ENCODE measurements at regions not wholly inside any gene's neighbourhood (a gene's known extent, or its start where the extent isn't known, plus 50 kb on each side); places are given as distances from the start of the nearest gene placed in this dataset.

GRCh38 chr20:5400164-5400762 is 83.5 kb upstream of the PROKR2 start:
- 55 to 56% methylated on average over 1 of the region's 1 CpG for WGBS, 2 donors (ENCODE audit: low coverage in 1 of 2)
- DNase-seq, result no peak
- no peaks in the 10 kb centered on the region for H3K36me3 ChIP-seq
- no peaks in the 10 kb centered on the region for H3K4me1 ChIP-seq
- no peak overlapping the region for H3K4me3 ChIP-seq
- TF ChIP-seq POLR2A (IDR thresholded peaks at IDR 0.05) (no peak), CTCF (IDR thresholded peaks at IDR 0.05) (no peak), POLR2AphosphoS5 (IDR thresholded peaks at IDR 0.05) (no peak), EP300 (IDR thresholded peaks at IDR 0.05; ENCODE audit: low read depth) (no peak)
- no peaks in the 10 kb centered on the region for H3K27me3 ChIP-seq
- intact Hi-C loops (cut with DNase I; ENCODE audit: low total_unique reads), result no loop called here
- in situ Hi-C loops (cut with MboI; ENCODE audit: low pct_ligation_motif_present in 1 of 4, low pct_unique_long_range_greater_than_20kb in 1 of 4, low sequenced_read_pairs in 3 of 4), result no loop called here
- no peaks in the 10 kb centered on the region for H3K9me3 ChIP-seq
- no peak overlapping the region for H3K27ac ChIP-seq

GRCh38 chr20:5397393-5397792 is 80.6 kb upstream of the PROKR2 start:
- no peaks in the 10 kb centered on the region for H3K4me1 ChIP-seq
- H3K9me3 ChIP-seq, result no peaks in the 10 kb centered on the region
- H3K27me3 ChIP-seq, result no peaks in the 10 kb centered on the region
- H3K36me3 ChIP-seq, result no peaks in the 10 kb centered on the region
- TF ChIP-seq POLR2A (IDR thresholded peaks at IDR 0.05), result no peak
- TF ChIP-seq CTCF (IDR thresholded peaks at IDR 0.05), result no peak
- no peak for TF ChIP-seq POLR2AphosphoS5 (IDR thresholded peaks at IDR 0.05)
- TF ChIP-seq EP300 (IDR thresholded peaks at IDR 0.05; ENCODE audit: low read depth), result no peak
- no peak overlapping the region for H3K27ac ChIP-seq
- intact Hi-C loops (cut with DNase I; ENCODE audit: low total_unique reads) (no loop called here), in situ Hi-C loops (cut with MboI; ENCODE audit: low pct_ligation_motif_present in 1 of 4, low pct_unique_long_range_greater_than_20kb in 1 of 4, low sequenced_read_pairs in 3 of 4) (no loop called here)
- 70 to 72% methylated on average over 2 of the region's 2 CpGs for WGBS, 2 donors (ENCODE audit: low coverage in 1 of 2)
- no peak for DNase-seq
- no peak overlapping the region for H3K4me3 ChIP-seq

GRCh38 chr20:5395932-5396727 is 79.4 kb upstream of the PROKR2 start:
- TF ChIP-seq POLR2AphosphoS5 (IDR thresholded peaks at IDR 0.05) (no peak), CTCF (IDR thresholded peaks at IDR 0.05) (no peak), POLR2A (IDR thresholded peaks at IDR 0.05) (no peak), EP300 (IDR thresholded peaks at IDR 0.05; ENCODE audit: low read depth) (no peak)
- intact Hi-C loops (cut with DNase I; ENCODE audit: low total_unique reads), result no loop called here
- WGBS, 2 donors (ENCODE audit: low coverage in 1 of 2), result 63 to 79% methylated on average over 6 to 9 of the region's 9 CpGs

GRCh38 chr20:5393218-5393870 is 76.6 kb upstream of the PROKR2 start:
- H3K4me1 ChIP-seq, result no peaks in the 10 kb centered on the region
- no peak overlapping the region for H3K27ac ChIP-seq
- TF ChIP-seq CTCF (IDR thresholded peaks at IDR 0.05) (no peak), EP300 (IDR thresholded peaks at IDR 0.05; ENCODE audit: low read depth) (no peak), POLR2A (IDR thresholded peaks at IDR 0.05) (no peak), POLR2AphosphoS5 (IDR thresholded peaks at IDR 0.05) (no peak)
- in situ Hi-C loops (cut with MboI; ENCODE audit: low pct_ligation_motif_present in 1 of 4, low pct_unique_long_range_greater_than_20kb in 1 of 4, low sequenced_read_pairs in 3 of 4), result no loop called here
- 27 to 37% methylated on average over 2 to 3 of the region's 3 CpGs for WGBS, 2 donors (ENCODE audit: low coverage in 1 of 2)
- intact Hi-C loops (cut with DNase I; ENCODE audit: low total_unique reads), result no loop called here
- no peak overlapping the region for H3K4me3 ChIP-seq
- DNase-seq, result no peak
- no peaks in the 10 kb centered on the region for H3K27me3 ChIP-seq
- H3K9me3 ChIP-seq, result no peaks in the 10 kb centered on the region
- no peaks in the 10 kb centered on the region for H3K36me3 ChIP-seq

More at GRCh38 chr20:5395932-5396727, 79.4 kb upstream of the PROKR2 start:
- DNase-seq, result no peak
- Histone ChIP-seq H3K27ac (no peak overlapping the region), H3K4me1 (no peaks in the 10 kb centered on the region), H3K36me3 (no peaks in the 10 kb centered on the region), H3K27me3 (no peaks in the 10 kb centered on the region), H3K4me3 (no peak overlapping the region), H3K9me3 (no peaks in the 10 kb centered on the region)
- in situ Hi-C loops (cut with MboI; ENCODE audit: low pct_ligation_motif_present in 1 of 4, low pct_unique_long_range_greater_than_20kb in 1 of 4, low sequenced_read_pairs in 3 of 4), result no loop called here

All from transverse colon (tissue), 4 donors.